Mammary epithelial cell (primary cell): ENCODE measurements at regions not wholly inside any gene's neighbourhood (a gene's known extent, or its start where the extent isn't known, plus 50 kb on each side); places are given as distances from the start of the nearest gene placed in this dataset.

Experiments used
- CTCF ChIP-seq, 2 donors: IDR thresholded peaks in 1 of 2; conservative IDR thresholded peaks in 1 of 2; 2 replicates each; pipeline ENCODE4 v1.5.1; 2011 to 2012; ENCODE audit warnings: inconsistent platforms in 2 of 2, low read length in 2 of 2, mild to moderate bottlenecking in 2 of 2, control low read depth in 1 of 2, low read depth in 1 of 2; ENCODE audit not compliant: insufficient read depth in 1 of 2; ENCODE audit errors: extremely low read depth in 1 of 2
- EZH2 ChIP-seq: IDR thresholded peaks from 2 replicates; pipeline ENCODE4 v1.6.1; 2012; ENCODE audit warnings: low read length, inconsistent platforms, borderline replicate concordance

GRCh38 chr1:221911714-221912113 lies 169.8 kb upstream of the DUSP10 start:
- TF ChIP-seq CTCF (conservative IDR thresholded peaks at IDR 0.05 in 1 of 2, IDR thresholded peaks at IDR 0.05 in 1 of 2; ENCODE audit: extremely low read depth in 1 of 2, insufficient read depth in 1 of 2, low read depth in 1 of 2, low read length in 2 of 2) (no peak), EZH2 (no peak)
